Sciatic nerve (tissue), 2 donors: ENCODE measurements at regions not wholly inside any gene's neighbourhood (a gene's known extent, or its start where the extent isn't known, plus 50 kb on each side); places are given as distances from the start of the nearest gene placed in this dataset.

Source experiments
- ATAC-seq: fragments of 200-7000 bp; cut with Tn5 transposase; one replicate; pipeline ENCODE4 v1.9.1; 2020; ENCODE audit warnings: mild to moderate bottlenecking, moderate library complexity
- DNase-seq: peaks from one replicate; pipeline ENCODE4 v3.0.0-alpha.2; 2020; ENCODE audit warnings: low spot score
- intact Hi-C: fragments of 100-400 bp; cut with DNase I; formaldehyde crosslinking; loops from one replicate; pipeline ENCODE4 v1.14.2; 2022
- donor health status: DM: no; HTN: no; CAD: no.
- donor health status: DM: no; HTN: no; CAD: no.

DNA sequence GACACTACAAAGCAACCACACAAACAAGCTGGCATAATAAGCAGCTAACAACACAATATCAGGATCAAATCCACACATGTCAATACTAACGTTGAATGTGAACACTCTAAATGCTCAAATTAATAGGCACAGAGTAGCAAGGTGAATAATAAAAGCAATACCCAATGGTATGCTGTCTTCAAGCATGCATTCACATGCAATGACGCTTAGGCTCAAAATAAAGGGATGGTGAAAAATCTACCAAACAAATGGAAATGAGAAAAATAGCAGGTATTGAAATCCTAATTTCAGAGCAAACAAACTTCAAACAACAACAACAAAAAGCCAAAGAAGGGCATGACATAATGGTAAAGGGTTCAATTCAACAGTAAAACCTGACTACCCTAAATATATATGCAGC, 74.0 kb upstream of the FAM47B start:
- intact Hi-C loops: no loop called here
- DNase-seq: no peak
- ATAC-seq: no peak

DNA sequence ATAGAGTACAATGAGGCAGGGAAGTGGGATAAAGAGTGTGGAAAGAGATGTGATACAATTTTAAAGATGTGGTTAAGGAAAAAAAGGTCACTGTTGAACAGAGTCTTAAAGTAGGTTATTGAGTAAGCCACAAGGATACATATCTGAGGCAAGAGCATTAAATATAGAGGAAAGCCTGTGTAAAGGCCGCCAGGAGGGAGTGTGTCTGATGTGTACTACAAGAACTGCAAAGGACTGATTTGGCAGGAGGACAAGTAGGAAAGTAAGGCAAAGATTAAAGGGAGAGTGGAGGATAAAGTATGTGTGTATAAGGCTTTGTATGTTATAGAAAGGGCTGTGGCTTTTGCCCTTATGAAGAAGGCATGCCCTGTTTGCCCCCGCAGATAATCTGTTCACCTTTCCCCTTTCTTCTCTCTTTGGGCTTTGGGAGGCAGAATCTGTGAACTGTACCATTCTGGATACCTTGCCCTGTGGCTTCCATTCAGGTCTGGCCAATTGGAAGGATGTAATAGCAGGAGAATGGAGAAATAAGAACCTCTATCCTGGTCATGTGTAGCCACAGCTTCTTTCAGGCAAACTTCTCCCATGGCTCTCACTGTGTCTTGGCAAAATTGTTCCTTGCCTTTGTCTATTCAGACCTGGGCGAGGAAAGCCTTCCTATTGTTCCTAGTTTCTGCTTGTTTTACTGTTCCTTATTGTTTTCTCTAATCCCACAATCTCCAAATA, 68.9 kb upstream of the FAM47B start:
- intact Hi-C loops: no loop called here
- no peak for DNase-seq
- no peak for ATAC-seq

DNA sequence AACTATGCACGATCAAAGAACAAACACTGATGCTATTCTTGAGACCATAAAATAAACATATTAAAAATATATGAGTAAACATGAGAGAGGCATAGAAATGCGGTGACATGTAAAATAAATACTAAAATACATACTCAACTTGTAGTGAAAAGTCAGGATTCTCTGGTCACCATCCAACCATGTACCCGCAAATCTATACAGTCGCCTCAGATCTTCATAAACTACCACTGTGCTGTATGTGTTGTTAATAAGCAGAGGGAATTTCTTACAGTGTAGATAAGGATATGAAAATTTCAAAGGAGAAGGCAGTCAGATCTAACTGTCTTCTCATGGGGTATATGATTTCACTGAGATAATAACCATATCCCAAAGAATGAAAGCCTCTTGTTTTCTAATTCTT, 67.8 kb upstream of the FAM47B start:
- DNase-seq: no peak
- intact Hi-C loops: no loop called here

DNA sequence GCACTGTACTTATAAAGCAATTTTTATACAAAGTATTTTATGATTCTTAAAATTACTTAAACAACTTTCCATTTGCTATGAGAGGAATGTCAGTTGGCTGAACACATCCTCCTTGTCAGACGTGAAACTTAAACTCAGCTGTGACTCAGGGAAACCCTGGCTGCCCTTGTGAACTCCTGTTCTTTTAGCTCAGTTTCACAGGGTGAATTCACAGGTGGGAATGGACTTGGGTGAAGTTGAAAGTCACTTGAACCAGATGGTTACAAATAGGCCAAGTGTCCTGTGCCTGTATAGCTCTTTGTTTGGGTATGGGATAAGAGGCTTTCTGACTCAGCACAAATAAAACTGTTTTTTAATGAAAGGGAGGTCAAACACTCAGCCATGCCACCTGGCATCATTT, 67.4 kb upstream of the FAM47B start:
- intact Hi-C loops: no loop called here
- DNase-seq (no peak), ATAC-seq (peak; percentile 51)

More for the DNA sequence above, 67.8 kb upstream of the FAM47B start:
- ATAC-seq: no peak

DNA sequence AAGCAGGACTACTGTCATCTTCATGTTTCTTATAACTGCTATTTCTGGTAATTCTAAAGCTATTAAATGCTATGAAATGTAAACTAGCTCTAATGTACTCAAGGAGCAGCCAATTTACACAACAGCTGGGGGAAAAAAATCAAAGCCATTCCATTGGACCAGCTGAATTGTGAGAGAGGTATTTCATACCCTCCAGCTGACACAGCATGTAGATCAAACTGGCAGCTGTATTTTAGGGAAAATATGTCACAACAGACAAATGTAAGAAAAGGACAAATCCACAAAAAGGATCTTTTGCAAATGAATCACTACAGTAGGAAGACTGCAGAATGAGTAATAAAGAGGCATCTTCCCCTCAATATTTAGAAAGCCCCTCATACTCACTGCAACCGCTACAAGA, 65.2 kb upstream of the FAM47B start:
- ATAC-seq (no peak), DNase-seq (no peak)
- intact Hi-C loops: no loop called here

DNA sequence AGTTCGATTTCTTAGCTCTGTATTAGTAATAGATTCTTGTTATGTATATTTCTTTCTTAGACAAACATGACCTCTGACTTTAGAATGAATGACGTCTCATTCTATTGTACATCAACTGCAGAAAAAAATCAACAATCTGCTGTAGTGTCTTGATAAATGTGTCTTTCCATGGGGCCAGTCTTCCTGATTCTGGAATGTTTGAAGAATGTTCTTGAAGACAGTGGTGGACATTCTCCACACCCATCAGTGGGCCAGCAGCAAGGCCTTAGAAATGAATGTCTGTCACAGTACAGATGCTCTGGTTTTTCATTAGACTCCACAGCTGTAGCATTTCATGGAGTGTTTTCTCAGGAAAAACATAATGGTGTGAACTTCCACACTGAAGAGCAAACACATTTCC, 63.2 kb upstream of the FAM47B start:
- intact Hi-C loops: no loop called here
- ATAC-seq: no peak
- no peak for DNase-seq

DNA sequence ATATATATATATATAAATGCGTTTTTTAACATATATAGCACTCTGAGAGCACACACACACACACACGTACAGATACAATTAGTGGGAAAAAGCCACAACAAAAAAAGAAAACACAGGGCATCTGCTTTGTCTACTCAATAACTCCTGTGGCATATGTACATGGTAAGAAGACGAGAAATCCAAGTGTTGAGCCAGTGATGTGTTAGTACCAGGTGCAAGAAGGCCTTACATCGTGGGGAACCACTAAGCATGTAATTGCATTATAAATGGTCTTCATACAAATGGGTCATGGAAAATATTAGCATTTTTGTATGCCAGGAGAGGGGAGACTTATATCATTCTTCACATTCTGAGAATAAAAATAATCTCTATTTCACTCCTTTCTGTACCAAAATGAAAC, 62.7 kb upstream of the FAM47B start:
- DNase-seq: no peak
- intact Hi-C loops: no loop called here
- no peak for ATAC-seq

DNA sequence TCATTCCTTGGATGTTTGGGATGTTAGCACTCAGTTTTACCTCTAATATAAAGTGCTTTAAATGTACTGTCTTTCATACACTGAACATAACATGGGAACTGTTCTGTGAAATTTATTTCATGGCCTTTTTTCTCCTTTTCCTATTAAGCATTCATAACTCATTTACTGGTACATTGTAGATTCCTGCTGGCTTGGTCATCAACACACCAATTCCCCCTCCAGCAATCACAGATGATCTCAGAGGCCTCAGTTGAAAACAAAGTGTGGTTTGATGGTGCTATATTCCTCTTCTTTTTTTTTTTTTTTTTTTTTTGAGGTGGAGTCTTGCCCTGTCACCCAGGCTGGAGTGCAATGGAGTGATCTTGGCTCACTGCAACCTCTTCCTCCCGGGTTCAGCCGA, 61.9 kb upstream of the FAM47B start:
- intact Hi-C loops: no loop called here
- ATAC-seq (no peak), DNase-seq (no peak)

DNA sequence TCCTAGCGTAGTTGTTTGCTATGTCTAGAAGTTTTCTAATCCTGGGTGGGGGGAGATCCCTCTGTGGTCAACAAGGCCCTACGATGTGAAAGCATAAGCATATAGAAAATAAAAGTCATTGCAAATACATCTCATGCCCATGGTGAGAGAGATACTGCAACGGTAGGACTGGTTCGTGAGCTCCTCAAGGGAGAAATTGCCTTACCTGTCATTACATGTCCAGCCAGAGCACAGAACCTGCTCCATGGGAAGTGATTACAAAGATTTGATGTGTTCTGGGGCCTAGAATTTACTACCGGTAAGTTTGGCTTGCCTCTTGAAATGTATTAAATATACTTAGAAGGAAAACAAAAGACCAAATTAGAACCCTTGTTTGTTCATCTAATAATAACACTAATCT, 60.9 kb upstream of the FAM47B start:
- no peak for ATAC-seq
- no peak for DNase-seq
- intact Hi-C loops: no loop called here

DNA sequence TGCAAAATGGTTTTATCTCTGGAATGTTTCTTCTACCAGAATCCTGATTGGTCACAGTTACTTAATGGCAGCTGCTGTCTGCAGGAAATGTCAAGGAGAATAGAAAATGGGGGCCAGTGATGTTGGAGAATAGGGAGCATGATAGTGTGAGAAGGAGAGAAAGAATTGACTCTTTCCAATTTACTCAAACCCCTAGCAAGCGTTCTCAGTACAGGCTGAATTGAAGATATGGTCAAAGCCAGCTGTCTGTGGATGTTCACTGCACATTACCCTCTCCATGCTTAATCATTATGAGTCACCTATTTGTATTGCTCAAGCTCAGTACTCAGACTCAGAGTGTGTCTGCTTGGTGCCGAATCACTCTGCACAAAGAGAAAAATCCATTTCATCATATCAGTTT, 57.8 kb upstream of the FAM47B start:
- DNase-seq: no peak
- intact Hi-C loops: no loop called here
- peak; percentile 63 for ATAC-seq

DNA sequence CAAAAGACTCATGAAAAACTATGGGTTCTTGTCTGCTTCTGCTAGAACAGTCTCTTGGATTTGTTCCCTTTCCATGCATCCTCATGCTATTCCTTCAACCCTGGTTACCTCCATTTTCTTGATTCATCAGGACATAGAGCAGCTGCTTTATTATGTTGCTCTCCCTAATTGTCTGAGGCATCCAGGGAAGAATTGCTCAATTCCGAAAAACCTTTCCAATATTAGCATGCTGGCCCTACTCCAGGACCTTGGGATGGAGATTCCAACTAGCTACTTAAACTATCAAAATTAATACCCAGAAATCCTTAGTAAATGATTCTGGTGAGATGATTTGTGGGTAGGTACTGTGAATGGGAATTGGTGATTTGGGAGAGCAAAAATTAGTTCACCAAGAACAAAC, 56.6 kb upstream of the FAM47B start:
- ATAC-seq (no peak), DNase-seq (no peak)
- intact Hi-C loops: no loop called here

DNA sequence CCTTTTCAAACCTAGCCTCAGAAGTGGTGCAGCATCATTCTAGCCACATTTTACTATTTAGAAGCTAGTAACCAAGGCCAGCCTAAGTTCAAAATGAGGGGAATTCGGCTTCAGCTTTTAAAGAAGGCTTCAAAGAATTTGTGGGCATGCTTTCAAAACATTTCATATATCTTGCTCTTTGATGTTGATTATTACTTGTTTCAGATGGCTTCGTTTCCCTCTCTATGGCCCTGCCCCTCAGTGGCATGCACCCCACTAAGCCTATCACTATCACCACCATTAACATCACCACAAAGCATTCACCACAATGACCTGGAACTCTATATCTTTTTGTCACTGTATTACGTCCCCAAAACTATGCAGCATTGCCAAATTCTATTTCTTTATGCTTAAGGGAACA, 51.2 kb upstream of the FAM47B start:
- DNase-seq (no peak), ATAC-seq (no peak)
- intact Hi-C loops: no loop called here
